ENCODE measurements at regions not wholly inside any gene's neighbourhood (a gene's known extent, or its start where the extent isn't known, plus 50 kb on each side); places are given as distances from the start of the nearest gene placed in this dataset.

GRCh38 chr11:71354394-71355105 lies 93.6 kb downstream of the DHCR7 start:
- TF ChIP-seq REST (IDR thresholded peaks at IDR 0.05; ENCODE audit: borderline replicate concordance) = no peak
- no peak for TF ChIP-seq POLR2AphosphoS5 (IDR thresholded peaks at IDR 0.05)
